ENCODE measurements at regions not wholly inside any gene's neighbourhood (a gene's known extent, or its start where the extent isn't known, plus 50 kb on each side); places are given as distances from the start of the nearest gene placed in this dataset.

- no peak overlapping the region for H3K27ac ChIP-seq
- H3K9me3 ChIP-seq: no peaks in the 10 kb centered on the region
- POLR2A ChIA-PET: no interaction called here
- FAIRE-seq: no peak
- H3K4me1 ChIP-seq: no peaks in the 10 kb centered on the region
- CTCF ChIA-PET: interaction anchor here (1.1 to 1.6 kb wide), 2 partner anchors 11 to 15 kb away, joined by 3 read pairs; no protein-coding TSS in a partner anchor
- no peak for DNase-seq (ENCODE audit: low read depth in 1 of 2, low spot score in 1 of 2)
- H3K4me2 ChIP-seq: no peak overlapping the region
- WGBS (ENCODE audit: missing lambda C conversion rate): 0% methylated on average over 1 of the region's 1 CpG
- no peak for ATAC-seq
- H3K4me3 ChIP-seq: no peak overlapping the region
- TF ChIP-seq CTCF (IDR thresholded peaks at IDR 0.05) (no peak), CEBPB (IDR thresholded peaks at IDR 0.05) (no peak), RAD21 (conservative IDR thresholded peaks at IDR 0.05 in 1 of 2, IDR thresholded peaks at IDR 0.05 in 1 of 2) (no peak), HEYL (CRISPR knock-in tag; IDR thresholded peaks at IDR 0.05) (no peak), USF2 (IDR thresholded peaks at IDR 0.05) (no peak), KDM1A (IDR thresholded peaks at IDR 0.05; ENCODE audit: low read depth) (no peak), BCL3 (IDR thresholded peaks at IDR 0.05) (no peak), ZC3H11A (IDR thresholded peaks at IDR 0.05) (no peak), FOSB (CRISPR knock-in tag; IDR thresholded peaks at IDR 0.05) (no peak), TP53 (CRISPR knock-in tag; IDR thresholded peaks at IDR 0.05) (no peak), HDAC2 (IDR thresholded peaks at IDR 0.05) (no peak), HOXA7 (CRISPR knock-in tag; IDR thresholded peaks at IDR 0.05) (no peak), ZFP36 (IDR thresholded peaks at IDR 0.05; ENCODE audit: borderline replicate concordance, partially characterized antibody) (no peak), NFE2L2 (conservative IDR thresholded peaks at IDR 0.05; ENCODE audit: low read length) (no peak), PBX3 (IDR thresholded peaks at IDR 0.05) (no peak), BHLHE40 (IDR thresholded peaks at IDR 0.05; ENCODE audit: low read depth, low read length) (no peak), ZNF302 (CRISPR knock-in tag; IDR thresholded peaks at IDR 0.05) (no peak), NR3C1 (IDR thresholded peaks at IDR 0.05) (no peak), POLR2A (IDR thresholded peaks at IDR 0.05; ENCODE audit: low read length) (no peak)
These were observed 64.4 kb downstream of the DIO2 start for GRCh38 chr14:80146941-80147340.

- WGBS (ENCODE audit: missing lambda C conversion rate): 76% methylated on average over 4 of the region's 4 CpGs
- H3K4me1 ChIP-seq: no peaks in the 10 kb centered on the region
- H3K4me2 ChIP-seq: no peak overlapping the region
- H3K4me3 ChIP-seq: no peak overlapping the region
- FAIRE-seq (no peak), DNase-seq (ENCODE audit: low read depth in 1 of 2, low spot score in 1 of 2) (peak in 1 of 2 experiments; percentile 53), ATAC-seq (0 out of 6 replicates have a peak, but pooled peaks of 1 of the 2 experiments have one; percentile 13)
- POLR2A ChIA-PET: no interaction called here
- peak; percentile 33 for TF ChIP-seq ZFP36 (IDR thresholded peaks at IDR 0.05; ENCODE audit: borderline replicate concordance, partially characterized antibody)
- TF ChIP-seq CEBPB (IDR thresholded peaks at IDR 0.05): peak; percentile 57 to 80
- no peak for TF ChIP-seq HES2 (IDR thresholded peaks at IDR 0.05)
- TF ChIP-seq JUN (IDR thresholded peaks at IDR 0.05): no peak
- peak; percentile 24 for TF ChIP-seq MAFK (IDR thresholded peaks at IDR 0.05; ENCODE audit: partially characterized antibody)
- CTCF ChIA-PET: interaction anchor here (0.7 kb wide), 1 partner anchor 698 kb away, joined by 3 read pairs; no protein-coding TSS in a partner anchor
- H3K9me3 ChIP-seq: peaks cover 13% of the 10 kb centered on the region; the same call in 2 of the 3 replicates
- no peak overlapping the region for H3K27ac ChIP-seq
These were observed 74.9 kb downstream of the DIO2 start for GRCh38 chr14:80136358-80136757.

Measured in A549 (cell line).